HG03571 (cell line): ENCODE measurements at regions not wholly inside any gene's neighbourhood (a gene's known extent, or its start where the extent isn't known, plus 50 kb on each side); places are given as distances from the start of the nearest gene placed in this dataset.
A peak's percentile ranks its signal among the peaks of the same experiment; 100 is the strongest.
"Not testable (repeated sequence)": the region's sequence is repeated elsewhere in the genome, so short reads cannot be mapped to it uniquely, and the experiment has no call there.

Source experiments
- ATAC-seq: cut with Tn5 transposase; IDR thresholded peaks from one replicate; pipeline ENCODE4 v1.9.1; 2021; ENCODE audit not compliant: unreplicated experiment

DNA sequence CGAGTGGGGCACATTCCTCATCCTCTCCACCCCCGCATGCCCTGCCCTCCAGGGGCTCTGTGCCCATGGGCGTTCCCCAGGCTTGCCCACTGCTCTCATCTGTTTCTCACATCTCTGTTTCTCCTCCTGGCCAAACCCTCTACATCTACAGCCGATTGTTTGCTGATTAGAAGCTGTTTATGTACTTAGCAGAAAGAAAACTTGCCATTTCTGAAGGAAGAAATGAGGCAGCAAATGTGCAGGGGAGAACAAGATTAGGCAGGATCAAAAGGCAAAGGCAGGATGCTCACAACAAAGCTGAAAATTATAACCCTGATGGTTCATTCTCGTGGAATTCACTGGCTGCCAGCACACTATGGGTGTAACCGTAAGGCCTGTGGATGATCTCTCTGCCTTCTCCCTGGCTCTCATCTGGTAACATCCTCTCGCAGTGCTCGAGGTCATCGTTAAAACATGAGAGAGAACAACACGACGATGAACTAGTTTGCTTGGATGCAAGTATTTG, 111.6 kb upstream of the KLF14 start:
- no peak for ATAC-seq

DNA sequence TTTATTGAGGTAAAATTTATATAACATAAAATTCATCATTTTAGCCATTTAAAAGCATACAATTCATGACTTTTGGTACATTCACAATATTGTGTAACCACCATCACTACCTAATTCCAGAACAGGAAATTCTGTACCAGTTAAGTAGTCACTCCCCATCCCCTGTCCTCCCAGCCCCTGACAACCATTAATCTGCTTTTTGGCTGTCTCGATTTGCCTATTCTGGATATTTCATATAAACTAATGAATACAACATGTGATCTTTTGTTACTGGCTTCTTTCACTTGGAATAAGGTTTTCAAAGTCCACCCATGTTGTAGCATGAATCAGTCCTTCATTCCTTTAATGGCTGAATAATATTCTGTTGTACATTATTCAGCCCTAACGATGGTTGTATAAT, 115.6 kb upstream of the KLF14 start:
- ATAC-seq, result no peak

- no peak for ATAC-seq
Observed at GRCh38 chr7:130850956-130851355, 116.9 kb upstream of the KLF14 start.

- ATAC-seq, result no peak
Observed at GRCh38 chr7:130852867-130853266, 118.9 kb upstream of the KLF14 start.

GRCh38 chr7:130853503-130854279, 119.7 kb upstream of the KLF14 start:
- ATAC-seq, result no peak

DNA sequence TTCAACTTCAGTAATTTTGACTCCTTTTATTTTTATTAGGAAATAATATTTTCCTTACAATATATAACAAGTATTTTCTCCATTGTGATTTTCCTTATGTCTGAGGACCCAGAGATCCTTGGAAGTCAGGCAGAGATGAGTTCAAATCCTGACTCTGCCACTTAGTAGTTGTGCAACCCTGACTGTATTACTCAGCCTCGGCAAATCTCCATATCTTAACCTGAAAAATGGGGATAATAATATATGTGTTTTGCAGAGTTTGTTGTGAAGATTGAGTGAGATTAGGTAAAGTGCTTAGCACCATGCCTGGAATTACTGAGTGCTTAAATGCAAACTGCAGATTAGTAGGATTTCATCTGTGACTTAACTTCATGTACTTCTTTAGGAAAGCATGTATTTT, 120.5 kb upstream of the KLF14 start:
- no peak for ATAC-seq

- ATAC-seq, result no peak
Observed at GRCh38 chr7:130856866-130857265, 122.9 kb upstream of the KLF14 start.

- not testable (repeated sequence) for ATAC-seq
Observed at GRCh38 chr7:130860832-130861231, 126.8 kb upstream of the KLF14 start.

GRCh38 chr7:130865408-130866236, 131.6 kb upstream of the KLF14 start:
- no peak for ATAC-seq

DNA sequence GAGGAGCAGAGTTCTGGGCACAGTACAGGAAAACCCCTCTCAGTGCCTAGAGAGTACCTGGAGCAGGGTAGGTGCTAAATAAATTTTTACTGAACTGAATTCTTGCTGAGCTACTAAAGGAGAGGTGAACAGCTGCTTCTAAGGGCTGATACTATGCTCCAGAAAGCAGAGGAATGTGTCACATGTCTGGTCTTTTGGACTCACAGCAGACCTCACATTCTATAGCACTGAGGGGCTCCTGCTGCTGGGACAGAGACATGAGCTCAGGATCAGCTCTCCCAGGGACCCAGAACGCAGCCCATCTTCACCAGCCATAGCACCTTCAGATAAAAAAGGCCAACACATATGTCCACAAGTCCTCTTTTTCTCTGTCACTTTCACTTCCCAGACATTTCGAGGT, 133.0 kb upstream of the KLF14 start:
- ATAC-seq, result no peak

- ATAC-seq, result no peak
Observed at GRCh38 chr7:130867581-130868136, 133.7 kb upstream of the KLF14 start.

GRCh38 chr7:130868139-130868538, 134.1 kb upstream of the KLF14 start:
- ATAC-seq, result no peak

- ATAC-seq, result no peak
Observed at GRCh38 chr7:130869918-130870317, 135.9 kb upstream of the KLF14 start.

DNA sequence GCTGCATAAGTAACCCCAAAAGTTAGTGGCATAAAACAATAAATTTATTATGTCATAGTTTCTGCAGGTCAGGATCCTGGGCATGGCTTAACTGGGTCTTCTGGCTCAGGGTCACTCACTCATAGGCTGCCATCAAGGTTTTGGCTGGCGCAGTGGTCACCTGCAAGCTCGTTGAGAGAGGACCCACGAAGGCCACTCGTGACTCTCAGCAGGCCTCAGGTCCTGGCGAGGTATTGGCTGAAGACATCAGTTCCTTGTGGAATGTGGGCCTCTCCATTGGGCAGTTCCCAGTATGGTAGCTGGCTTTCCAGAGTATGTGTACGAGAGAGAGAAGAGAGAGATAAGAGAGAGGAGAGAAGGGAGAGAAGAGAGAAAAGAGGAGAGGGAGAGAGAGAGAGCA, 138.3 kb upstream of the KLF14 start:
- ATAC-seq, result no peak

DNA sequence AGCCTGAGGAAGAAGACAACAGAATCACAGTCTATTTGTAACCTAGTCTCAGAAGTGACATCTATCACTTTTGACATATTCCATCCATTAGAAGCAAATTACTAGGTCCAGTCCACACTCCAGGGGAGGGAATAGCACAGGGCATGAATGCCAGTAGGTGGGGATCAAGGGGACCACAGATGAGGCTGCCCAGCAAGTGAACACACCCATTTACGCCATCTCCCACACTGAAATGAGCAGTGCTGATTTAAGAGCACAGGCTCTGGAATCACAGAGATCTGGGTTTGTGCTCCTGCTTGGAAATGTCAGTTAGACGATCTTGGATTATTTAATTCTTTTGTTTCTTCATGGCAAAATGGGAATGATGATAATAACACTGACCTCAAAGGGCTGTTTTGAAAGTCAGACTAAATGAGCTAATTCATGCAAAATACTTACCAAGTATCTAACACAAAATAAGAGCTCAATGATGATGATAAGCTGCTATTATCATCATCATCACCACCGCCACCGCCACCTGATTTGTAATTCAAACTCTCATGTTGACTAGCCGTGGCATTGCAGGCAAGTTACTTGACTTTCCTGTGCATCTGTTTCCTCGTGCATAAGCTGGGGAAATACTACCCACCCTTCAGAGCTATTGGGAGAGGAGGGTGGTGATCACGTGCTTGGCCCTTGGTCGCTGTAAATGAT, 138.9 kb upstream of the KLF14 start:
- no peak for ATAC-seq

DNA sequence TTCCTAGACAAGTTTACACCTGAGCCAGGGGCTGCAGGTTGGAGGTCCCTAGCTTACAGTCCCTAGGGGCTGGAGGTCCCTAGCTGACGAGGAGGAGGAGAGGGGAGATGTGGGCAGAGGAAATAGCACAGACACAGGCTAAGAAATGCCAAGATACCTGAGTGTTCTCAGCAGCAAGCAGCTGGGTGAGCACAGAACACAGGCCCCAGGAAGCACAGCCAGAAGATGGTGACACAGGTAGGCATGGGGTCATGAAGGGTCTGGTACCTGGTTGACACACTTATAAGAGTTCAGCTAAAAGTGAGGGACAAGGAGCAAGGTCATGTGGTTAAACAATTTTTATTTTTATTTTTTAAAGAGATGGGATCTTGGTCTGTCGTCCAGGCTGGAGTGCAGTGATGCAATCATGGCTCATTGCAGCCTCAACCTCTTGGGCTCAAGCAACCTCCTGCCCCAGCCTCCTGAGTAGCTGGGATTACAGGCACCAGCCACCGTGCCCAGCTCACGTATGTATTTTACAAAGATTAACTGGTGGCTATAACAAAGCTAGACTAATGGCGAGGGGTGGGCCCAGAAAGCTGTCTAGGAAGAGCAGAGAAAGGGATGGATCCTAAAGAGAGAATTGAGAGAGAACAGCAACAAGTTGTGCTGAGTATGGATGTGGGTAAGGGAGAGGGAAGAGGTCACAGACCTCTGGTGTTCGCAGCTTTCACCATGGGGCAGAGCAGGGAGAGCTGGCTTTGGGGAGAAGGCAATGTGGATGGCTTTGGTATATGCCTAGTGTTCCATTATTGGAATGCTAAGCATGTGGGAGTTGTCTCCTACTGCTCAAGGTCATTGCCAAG, 140.3 kb upstream of the KLF14 start:
- ATAC-seq, result no peak

DNA sequence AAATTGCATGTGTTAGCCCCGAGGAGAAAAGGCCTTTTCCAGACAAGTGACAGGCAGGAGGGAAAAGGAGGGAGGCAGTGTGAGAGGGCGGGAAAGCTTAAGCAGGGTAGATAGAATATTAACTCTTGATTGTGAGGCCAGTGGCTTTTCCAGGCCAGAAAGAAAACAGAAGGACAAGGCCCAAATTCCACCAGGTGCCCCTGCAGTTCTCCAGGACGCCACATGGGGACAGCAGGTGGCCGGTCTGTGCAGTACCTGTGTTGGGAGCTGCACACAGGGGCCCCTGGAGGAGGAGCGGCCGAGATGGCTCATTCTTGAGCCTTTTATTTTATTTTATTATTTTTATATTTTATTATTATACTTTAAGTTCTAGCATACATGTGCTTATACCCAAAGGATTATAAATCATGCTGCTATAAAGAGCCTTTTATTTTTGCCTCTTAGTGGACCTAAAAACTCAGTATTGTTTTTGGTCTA, 141.3 kb upstream of the KLF14 start:
- peak; percentile 59 for ATAC-seq

- ATAC-seq, result no peak
Observed at GRCh38 chr7:130875901-130876300, 141.9 kb upstream of the KLF14 start.

DNA sequence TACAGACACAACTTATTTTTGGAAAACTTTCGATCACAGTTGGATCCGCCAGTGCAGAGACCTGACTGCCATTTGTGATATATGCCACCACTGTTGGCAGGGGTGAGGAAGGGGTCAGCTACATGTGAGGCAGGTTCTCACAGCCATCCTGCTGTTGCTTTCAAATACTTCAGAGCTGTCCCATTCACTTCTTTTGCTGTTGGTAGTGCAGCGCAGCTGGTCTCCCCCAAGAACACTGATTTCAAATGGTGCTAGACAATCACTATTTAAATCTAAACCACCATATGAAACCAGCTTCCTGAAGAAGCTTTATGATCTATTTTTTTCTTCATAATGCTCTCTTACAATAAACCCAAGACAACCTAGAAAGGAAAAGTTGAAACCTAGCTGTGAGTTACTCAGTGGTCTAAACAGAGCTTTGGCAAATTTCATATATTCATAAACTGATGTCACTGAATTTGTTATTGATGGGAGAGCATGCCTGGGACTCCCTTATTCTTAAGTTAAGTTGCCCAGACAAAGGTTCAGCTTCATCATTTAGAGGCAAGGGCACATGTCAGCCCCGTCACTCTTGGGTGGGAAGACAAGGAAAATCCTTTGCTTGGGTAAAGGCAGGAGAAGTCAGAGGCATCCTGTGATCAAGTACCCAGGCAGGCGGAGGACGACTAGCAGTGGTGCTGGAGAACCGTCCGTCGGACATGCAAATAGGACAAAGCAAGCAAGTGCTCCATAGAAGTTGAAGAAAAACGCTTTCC, 143.4 kb upstream of the KLF14 start:
- ATAC-seq, result no peak

- no peak for ATAC-seq
Observed at GRCh38 chr7:130877991-130878305, 143.9 kb upstream of the KLF14 start.
